Uterus (tissue), 3 donors: ENCODE measurements at regions not wholly inside any gene's neighbourhood (a gene's known extent, or its start where the extent isn't known, plus 50 kb on each side); places are given as distances from the start of the nearest gene placed in this dataset.

Experiments used
- DNase-seq, 2 donors: peaks; one replicate each; pipeline ENCODE4 v3.0.0-alpha.2; 2019 to 2020
- H3K27ac ChIP-seq, 2 donors: fragments of 200-600 bp; sonication (generic); 1 replicate in 1 of 2; 2 replicates in 1 of 2; pipeline ENCODE4 v1.5.1; 2016 to 2018
- H3K27me3 ChIP-seq, 2 donors: fragments of 200-600 bp; sonication (generic); one replicate each; pipeline ENCODE4 v1.5.1; 2018 to 2019; ENCODE audit warnings: control low read depth in 1 of 2
- H3K36me3 ChIP-seq, 2 donors: fragments of 200-600 bp; sonication (generic); one replicate each; pipeline ENCODE4 v1.5.1; 2019; ENCODE audit warnings: control low read depth in 1 of 2
- H3K4me1 ChIP-seq, 2 donors: fragments of 200-600 bp; sonication (generic); one replicate each; pipeline ENCODE4 v1.5.1; 2018 to 2019; ENCODE audit warnings: control low read depth in 1 of 2
- H3K4me3 ChIP-seq, 2 donors: fragments of 200-600 bp; sonication (generic); 1 replicate in 1 of 2; 2 replicates in 1 of 2; pipeline ENCODE4 v1.5.1; 2018 to 2019; ENCODE audit warnings: mild to moderate bottlenecking in 1 of 2
- H3K9me3 ChIP-seq, 2 donors: fragments of 200-600 bp; sonication (generic); one replicate each; pipeline ENCODE4 v1.5.1; 2019; ENCODE audit warnings: control low read depth in 1 of 2
- POLR2A ChIP-seq, 2 donors: fragments of 450-650 bp; IDR thresholded peaks; one replicate each; pipeline ENCODE4 v1.6.1; 2016; ENCODE audit warnings: antibody characterized with exemption in 2 of 2, mild to moderate bottlenecking in 1 of 2, moderate library complexity in 1 of 2
- intact Hi-C: fragments of 100-400 bp; cut with DNase I; formaldehyde crosslinking; loops from one replicate; pipeline ENCODE4 v1.15.1; 2023; ENCODE audit warnings: low total_unique reads
- TF ChIP-seq, protein P1 (sequence below), 4 experiments: fragments of 200-600 bp in 2 of 4; fragments of 450-650 bp in 2 of 4; sonication (generic) in 2 of 4; IDR thresholded peaks; one replicate each; pipeline ENCODE4 v1.5.1; 2016 to 2019; ENCODE audit warnings: antibody characterized with exemption in 4 of 4, mild to moderate bottlenecking in 2 of 4, moderate library complexity in 1 of 4
- donor health status: DM: yes; HTN: yes; CAD: no.

DNA sequence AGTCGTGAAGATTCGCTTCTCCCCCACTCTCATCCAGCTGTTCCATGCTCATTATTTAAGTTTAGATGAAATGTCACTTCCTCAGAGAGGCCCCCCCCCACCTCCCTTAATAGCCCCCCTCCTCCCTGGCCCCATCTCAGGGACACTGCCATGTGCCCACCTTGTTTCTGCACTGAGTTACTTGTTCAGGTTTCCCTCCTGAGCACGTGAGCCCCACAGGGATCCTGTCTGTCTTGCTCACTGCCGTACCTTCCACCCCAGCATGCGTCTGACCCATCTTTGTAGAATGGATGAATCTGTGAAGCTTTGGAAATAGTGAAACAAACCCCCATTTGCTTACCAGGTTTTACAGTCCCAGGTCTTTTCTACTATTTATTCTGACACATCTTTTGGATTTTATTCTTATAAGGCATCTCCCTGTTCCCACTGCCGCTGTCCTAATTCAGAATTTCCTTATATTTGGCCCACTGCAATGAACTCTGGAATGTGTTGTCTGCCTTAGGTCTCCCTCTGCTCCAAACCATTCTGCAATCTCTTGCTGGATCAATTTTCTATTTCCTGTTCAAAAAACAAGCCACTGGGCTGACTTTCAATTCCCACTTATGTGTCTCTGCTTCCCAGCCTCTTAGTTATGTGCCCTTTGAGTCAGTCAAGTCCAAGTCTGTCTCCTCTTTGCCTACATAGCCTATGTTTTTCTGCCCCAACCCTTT is 136.5 kb upstream of the ECI2 start:
- no peak overlapping the region for H3K4me3 ChIP-seq
- H3K9me3 ChIP-seq = no peaks in the 10 kb centered on the region
- H3K36me3 ChIP-seq = no peaks in the 10 kb centered on the region
- no peak for DNase-seq
- no peaks in the 10 kb centered on the region for H3K27me3 ChIP-seq
- no peaks in the 10 kb centered on the region for H3K4me1 ChIP-seq
- intact Hi-C loops = no loop called here
- no peak overlapping the region for H3K27ac ChIP-seq
- TF ChIP-seq POLR2A (IDR thresholded peaks at IDR 0.05) = no peak
- TF ChIP-seq, protein P1, sequence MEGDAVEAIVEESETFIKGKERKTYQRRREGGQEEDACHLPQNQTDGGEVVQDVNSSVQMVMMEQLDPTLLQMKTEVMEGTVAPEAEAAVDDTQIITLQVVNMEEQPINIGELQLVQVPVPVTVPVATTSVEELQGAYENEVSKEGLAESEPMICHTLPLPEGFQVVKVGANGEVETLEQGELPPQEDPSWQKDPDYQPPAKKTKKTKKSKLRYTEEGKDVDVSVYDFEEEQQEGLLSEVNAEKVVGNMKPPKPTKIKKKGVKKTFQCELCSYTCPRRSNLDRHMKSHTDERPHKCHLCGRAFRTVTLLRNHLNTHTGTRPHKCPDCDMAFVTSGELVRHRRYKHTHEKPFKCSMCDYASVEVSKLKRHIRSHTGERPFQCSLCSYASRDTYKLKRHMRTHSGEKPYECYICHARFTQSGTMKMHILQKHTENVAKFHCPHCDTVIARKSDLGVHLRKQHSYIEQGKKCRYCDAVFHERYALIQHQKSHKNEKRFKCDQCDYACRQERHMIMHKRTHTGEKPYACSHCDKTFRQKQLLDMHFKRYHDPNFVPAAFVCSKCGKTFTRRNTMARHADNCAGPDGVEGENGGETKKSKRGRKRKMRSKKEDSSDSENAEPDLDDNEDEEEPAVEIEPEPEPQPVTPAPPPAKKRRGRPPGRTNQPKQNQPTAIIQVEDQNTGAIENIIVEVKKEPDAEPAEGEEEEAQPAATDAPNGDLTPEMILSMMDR (IDR thresholded peaks at IDR 0.05) = no peak

GRCh38 chr6:4270776-4271175 is 135.4 kb upstream of the ECI2 start:
- Histone ChIP-seq H3K9me3 (no peaks in the 10 kb centered on the region), H3K4me3 (no peak overlapping the region), H3K27me3 (no peaks in the 10 kb centered on the region), H3K27ac (no peak overlapping the region), H3K36me3 (no peaks in the 10 kb centered on the region), H3K4me1 (no peaks in the 10 kb centered on the region)
- TF ChIP-seq, protein P1 (IDR thresholded peaks at IDR 0.05) = no peak
- TF ChIP-seq POLR2A (IDR thresholded peaks at IDR 0.05) = no peak
- intact Hi-C loops = no loop called here
- DNase-seq = no peak

DNA sequence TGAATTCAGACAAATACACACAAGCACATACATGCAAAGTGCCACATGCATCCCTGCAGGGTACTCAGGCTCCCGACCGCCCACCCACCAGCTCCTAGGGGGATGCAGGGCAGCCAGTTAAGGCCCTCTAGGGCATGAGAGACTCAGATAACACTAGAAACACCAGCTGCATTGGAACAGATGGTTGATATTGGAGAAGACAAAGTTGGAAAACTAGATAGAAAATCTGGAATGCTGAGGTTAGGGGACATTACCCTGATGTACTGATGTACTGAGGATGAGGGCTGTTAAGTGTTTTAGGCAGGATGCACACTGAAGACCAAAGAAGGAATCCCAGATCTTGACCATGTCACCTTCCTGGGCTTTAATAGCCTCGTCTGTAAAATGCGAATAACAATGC is 134.6 kb upstream of the ECI2 start:
- DNase-seq = no peak
- no peaks in the 10 kb centered on the region for H3K27me3 ChIP-seq
- H3K4me3 ChIP-seq = no peak overlapping the region
- H3K36me3 ChIP-seq = no peaks in the 10 kb centered on the region
- no peak overlapping the region for H3K27ac ChIP-seq
- intact Hi-C loops = no loop called here
- no peaks in the 10 kb centered on the region for H3K9me3 ChIP-seq
- no peaks in the 10 kb centered on the region for H3K4me1 ChIP-seq
- TF ChIP-seq, protein P1 (IDR thresholded peaks at IDR 0.05) = no peak
- no peak for TF ChIP-seq POLR2A (IDR thresholded peaks at IDR 0.05)

- intact Hi-C loops = no loop called here
- DNase-seq = no peak
Observed at GRCh38 chr6:4268171-4268570, 132.8 kb upstream of the ECI2 start.

GRCh38 chr6:4265740-4266139 is 130.4 kb upstream of the ECI2 start:
- Histone ChIP-seq H3K36me3 (no peaks in the 10 kb centered on the region), H3K4me1 (no peaks in the 10 kb centered on the region), H3K9me3 (no peaks in the 10 kb centered on the region), H3K4me3 (no peak overlapping the region), H3K27me3 (no peaks in the 10 kb centered on the region), H3K27ac (no peak overlapping the region)
- TF ChIP-seq, protein P1 (IDR thresholded peaks at IDR 0.05) = no peak
- no peak for TF ChIP-seq POLR2A (IDR thresholded peaks at IDR 0.05)
- intact Hi-C loops = no loop called here
- DNase-seq = no peak

More at GRCh38 chr6:4268171-4268570, 132.8 kb upstream of the ECI2 start:
- Histone ChIP-seq H3K4me1 (no peaks in the 10 kb centered on the region), H3K36me3 (no peaks in the 10 kb centered on the region), H3K9me3 (no peaks in the 10 kb centered on the region), H3K27me3 (no peaks in the 10 kb centered on the region), H3K4me3 (no peak overlapping the region), H3K27ac (no peak overlapping the region)
- TF ChIP-seq POLR2A (IDR thresholded peaks at IDR 0.05) = no peak
- TF ChIP-seq, protein P1 (IDR thresholded peaks at IDR 0.05) = no peak
